ENCODE measurements at regions not wholly inside any gene's neighbourhood (a gene's known extent, or its start where the extent isn't known, plus 50 kb on each side); places are given as distances from the start of the nearest gene placed in this dataset.

DNA sequence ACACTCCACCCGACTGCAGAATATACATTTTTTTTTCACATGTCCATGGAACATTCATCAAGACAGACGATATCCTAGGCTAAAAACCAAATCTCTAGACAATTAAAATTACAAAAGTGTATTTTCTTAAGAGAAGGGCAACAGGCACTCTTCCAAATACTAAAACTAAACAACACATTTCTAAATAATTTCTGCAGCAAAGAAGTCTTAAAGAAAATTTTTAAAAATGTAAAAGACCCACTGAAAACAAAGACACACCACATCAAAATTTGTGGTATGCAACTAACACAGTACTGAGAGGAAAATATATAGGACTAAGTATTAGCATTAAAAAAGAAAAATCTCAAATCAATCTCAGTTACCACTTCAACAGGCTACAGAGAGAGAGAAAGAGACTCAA is 570.0 kb downstream of the SLC16A7 start:
- no peaks in the 10 kb centered on the region; a peak in 1 of 5 replicates for H3K4me1 ChIP-seq (replicated peaks in 1 of 2; ENCODE audit: control insufficient read depth in 2 of 2, insufficient read depth in 2 of 2, low read length in 2 of 2)
- H3K4me2 ChIP-seq (ENCODE audit: insufficient read depth, low read length): no peak overlapping the region
- no peak overlapping the region for H3K4me3 ChIP-seq
- no peak overlapping the region for H2AFZ ChIP-seq (ENCODE audit: low read depth, low read length)
- H3K36me3 ChIP-seq (ENCODE audit: control insufficient read depth, insufficient read depth, low read length): no peaks in the 10 kb centered on the region
- TF ChIP-seq, protein P1, sequence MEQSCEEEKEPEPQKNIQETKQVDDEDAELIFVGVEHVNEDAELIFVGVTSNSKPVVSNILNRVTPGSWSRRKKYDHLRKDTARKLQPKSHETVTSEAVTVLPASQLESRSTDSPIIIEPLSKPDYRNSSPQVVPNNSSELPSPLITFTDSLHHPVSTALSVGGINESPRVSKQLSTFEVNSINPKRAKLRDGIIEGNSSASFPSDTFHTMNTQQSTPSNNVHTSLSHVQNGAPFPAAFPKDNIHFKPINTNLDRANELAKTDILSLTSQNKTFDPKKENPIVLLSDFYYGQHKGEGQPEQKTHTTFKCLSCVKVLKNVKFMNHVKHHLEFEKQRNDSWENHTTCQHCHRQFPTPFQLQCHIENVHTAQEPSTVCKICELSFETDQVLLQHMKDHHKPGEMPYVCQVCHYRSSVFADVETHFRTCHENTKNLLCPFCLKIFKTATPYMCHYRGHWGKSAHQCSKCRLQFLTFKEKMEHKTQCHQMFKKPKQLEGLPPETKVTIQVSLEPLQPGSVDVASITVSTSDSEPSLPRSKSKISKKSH (CRISPR knock-in tag; IDR thresholded peaks at IDR 0.05): no peak
- TF ChIP-seq NFATC3 (IDR thresholded peaks at IDR 0.05) (no peak), MTA3 (IDR thresholded peaks at IDR 0.05; ENCODE audit: borderline replicate concordance) (no peak), ZNF766 (CRISPR knock-in tag; conservative IDR thresholded peaks at IDR 0.05) (no peak), MECOM (CRISPR knock-in tag; IDR thresholded peaks at IDR 0.05) (no peak)
- TF ChIP-seq, protein P2, sequence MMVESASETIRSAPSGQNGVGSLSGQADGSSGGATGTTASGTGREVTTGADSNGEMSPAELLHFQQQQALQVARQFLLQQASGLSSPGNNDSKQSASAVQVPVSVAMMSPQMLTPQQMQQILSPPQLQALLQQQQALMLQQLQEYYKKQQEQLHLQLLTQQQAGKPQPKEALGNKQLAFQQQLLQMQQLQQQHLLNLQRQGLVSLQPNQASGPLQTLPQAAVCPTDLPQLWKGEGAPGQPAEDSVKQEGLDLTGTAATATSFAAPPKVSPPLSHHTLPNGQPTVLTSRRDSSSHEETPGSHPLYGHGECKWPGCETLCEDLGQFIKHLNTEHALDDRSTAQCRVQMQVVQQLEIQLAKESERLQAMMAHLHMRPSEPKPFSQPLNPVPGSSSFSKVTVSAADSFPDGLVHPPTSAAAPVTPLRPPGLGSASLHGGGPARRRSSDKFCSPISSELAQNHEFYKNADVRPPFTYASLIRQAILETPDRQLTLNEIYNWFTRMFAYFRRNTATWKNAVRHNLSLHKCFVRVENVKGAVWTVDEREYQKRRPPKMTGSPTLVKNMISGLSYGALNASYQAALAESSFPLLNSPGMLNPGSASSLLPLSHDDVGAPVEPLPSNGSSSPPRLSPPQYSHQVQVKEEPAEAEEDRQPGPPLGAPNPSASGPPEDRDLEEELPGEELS (CRISPR knock-in tag; IDR thresholded peaks at IDR 0.05; ENCODE audit: borderline replicate concordance): no peak
- no peaks in the 10 kb centered on the region for H3K9me3 ChIP-seq (replicated peaks; ENCODE audit: control insufficient read depth, insufficient read depth, low read depth, low read length)
- DNase-seq (ENCODE audit: extremely low read depth in 1 of 4, low spot score in 3 of 4) (no peak), FAIRE-seq (no peak), ATAC-seq (no peak)
- H3K9ac ChIP-seq (ENCODE audit: insufficient read depth in 1 of 2, low read depth in 2 of 2, low read length in 2 of 2): no peak overlapping the region
- no peaks in the 10 kb centered on the region for H3K79me2 ChIP-seq (ENCODE audit: control insufficient read depth, insufficient read depth, low read length)
- ChIA-PET POLR2A (no interaction called here), CTCF (ENCODE audit: low intra/inter-chr PET ratio) (no interaction called here)
- intact Hi-C loops (cut with micrococcal nuclease) (no loop called here), in situ Hi-C loops (cut with MboI) (no loop called here)
- no peak overlapping the region for H3K27ac ChIP-seq (ENCODE audit: extremely low read depth, low read depth, low read length)
- no TSS peak for BruUV-seq (replicated peaks)
- no peaks in the 10 kb centered on the region for H3K9me1 ChIP-seq (ENCODE audit: control insufficient read depth, insufficient read depth, low read length)
- 13% methylated on average over 2 of the region's 2 CpGs for WGBS (ENCODE audit: insufficient coverage, low coverage, missing lambda C conversion rate)
- H4K20me1 ChIP-seq (replicated peaks; ENCODE audit: control insufficient read depth, insufficient read depth, low read length): no peaks in the 10 kb centered on the region
- H3K27me3 ChIP-seq (ENCODE audit: control insufficient read depth in 2 of 2, insufficient read depth in 2 of 2, low read length in 2 of 2): no peaks in the 10 kb centered on the region

All from K562 (cell line).